HG03432 (cell line): ENCODE measurements at regions not wholly inside any gene's neighbourhood (a gene's known extent, or its start where the extent isn't known, plus 50 kb on each side); places are given as distances from the start of the nearest gene placed in this dataset.
A peak's percentile ranks its signal among the peaks of the same experiment; 100 is the strongest.
"Not testable (repeated sequence)": the region's sequence is repeated elsewhere in the genome, so short reads cannot be mapped to it uniquely, and the experiment has no call there.

ENCODE experiments used
- ATAC-seq: cut with Tn5 transposase; IDR thresholded peaks from one replicate; pipeline ENCODE4 v1.9.1; 2021; ENCODE audit warnings: mild to moderate bottlenecking, moderate library complexity; ENCODE audit not compliant: unreplicated experiment

DNA sequence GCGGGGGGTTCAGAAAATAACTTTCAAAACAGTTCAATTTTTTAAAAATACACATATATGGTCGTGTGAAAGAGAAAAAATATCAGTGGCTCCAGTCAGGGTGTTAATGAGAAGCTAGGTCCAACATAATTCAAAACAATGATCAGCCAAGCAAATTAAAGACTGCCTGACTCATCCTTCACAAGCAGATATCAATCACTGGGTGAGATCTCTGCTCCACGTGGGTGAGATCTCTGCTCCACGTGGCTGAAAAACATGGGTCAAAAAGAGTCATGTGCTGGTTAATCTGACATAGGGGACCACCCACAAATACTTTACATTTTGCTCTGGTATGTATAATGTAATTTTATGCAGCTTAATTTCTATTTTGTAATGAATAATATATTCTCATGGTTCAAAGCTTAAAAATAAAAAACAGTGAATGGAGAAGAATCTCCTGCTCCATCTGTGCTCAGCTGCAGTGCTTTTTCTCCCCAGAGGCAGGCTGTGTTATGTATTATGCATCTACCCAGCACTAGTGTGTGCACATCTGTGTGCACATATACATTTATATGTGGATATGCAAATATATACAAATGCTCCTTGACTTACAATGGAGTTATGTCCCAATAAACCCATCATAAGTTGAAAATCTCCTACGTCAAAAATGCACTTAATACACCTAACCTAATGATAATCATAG, 93.1 kb upstream of the S1PR3 start:
- no peak for ATAC-seq

DNA sequence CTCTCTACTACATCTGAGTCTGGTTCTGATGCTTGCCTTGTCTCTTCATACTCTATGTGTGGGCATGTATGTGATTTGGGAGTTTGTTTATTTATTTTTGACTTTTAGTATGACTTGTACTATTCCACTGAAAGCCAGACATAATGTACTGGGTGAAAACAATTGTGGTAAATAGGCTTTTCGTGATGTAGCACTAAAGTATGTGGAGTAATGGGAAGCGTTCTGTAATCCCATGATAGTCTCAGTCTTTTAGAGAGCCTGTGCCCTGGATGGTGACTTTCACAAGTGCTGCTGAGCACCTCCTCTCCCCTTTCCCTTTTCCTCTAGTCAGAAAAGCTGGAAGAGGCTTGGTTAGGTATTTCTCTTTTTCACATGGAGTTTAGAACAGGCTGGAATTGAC, 85.8 kb upstream of the S1PR3 start:
- no peak for ATAC-seq

DNA sequence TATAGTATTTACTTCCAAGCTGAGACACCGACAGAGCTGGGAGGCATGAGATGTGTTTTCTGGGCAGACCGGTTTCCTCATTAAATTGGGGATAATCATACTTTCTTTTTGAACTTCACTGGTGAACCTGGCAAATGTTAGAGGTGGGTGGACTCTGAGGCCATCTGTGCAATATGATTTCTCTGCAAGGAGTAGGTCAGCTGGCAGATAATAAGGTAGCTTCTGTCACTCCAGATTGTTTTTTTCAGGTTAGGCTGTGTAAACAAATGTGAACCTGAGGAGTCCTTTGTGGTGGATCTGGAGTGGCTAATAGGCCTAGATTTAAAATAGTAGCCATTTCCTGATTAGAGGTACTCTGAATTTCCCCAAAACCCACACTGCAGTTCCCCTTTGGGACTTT, 75.4 kb upstream of the S1PR3 start:
- no peak for ATAC-seq

DNA sequence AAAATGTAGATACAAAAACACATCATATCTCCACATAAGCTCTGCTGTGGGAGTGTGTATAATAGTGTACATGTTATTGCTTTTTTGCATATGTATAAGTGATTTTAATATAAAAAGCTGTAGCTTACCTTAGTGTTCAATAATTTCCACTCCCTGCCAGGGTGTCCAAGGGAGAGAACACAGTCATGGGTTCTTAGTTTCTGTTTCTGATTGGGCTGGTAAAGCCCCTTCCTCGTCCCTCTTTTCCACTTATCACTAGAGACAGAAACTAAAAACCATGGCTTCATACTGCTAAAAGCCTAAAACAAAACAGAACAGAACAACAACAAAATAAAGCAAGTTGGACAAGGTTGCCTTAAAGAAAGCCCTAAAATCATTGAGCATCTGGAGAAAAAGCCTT, 74.4 kb upstream of the S1PR3 start:
- ATAC-seq, result no peak

DNA sequence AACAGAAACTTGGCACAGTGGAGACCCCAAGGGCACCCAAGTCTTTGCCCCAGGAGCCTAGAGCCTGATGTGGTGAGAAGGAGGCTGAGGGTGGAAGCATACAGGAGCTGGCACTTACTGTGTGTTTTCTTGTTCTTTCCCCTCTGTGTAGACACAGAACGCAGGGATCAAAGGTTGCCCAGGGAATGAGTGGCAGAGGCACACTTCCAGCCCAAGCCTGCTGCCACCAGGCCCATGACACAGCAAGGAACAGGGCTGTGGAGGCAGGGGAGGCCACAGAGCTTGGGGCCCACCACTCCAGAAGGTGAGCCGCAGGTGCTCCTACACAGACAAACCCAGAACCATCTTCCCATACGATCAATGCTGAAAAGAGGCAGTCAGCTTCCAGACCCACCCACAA, 73.9 kb upstream of the S1PR3 start:
- no peak for ATAC-seq

DNA sequence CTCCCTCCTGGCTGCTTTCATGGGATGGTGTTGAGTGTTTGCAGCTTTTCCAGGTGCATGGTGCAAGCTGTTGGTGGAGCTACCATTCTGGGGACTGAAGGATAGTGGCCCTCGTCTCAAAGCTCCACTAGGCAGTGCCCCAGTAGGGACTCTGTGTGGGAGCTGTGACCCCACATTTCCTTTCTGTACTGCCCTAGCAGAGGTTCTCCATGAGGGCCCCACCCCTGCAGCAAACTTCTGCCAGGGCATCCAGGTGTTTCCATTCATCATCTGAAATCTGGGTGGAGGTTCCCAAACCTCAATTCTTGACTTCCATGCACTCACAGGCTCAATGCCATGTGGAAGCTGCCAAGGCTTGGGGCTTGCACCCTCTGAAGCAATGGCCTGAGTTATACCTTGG, 72.7 kb upstream of the S1PR3 start:
- ATAC-seq, result not testable (repeated sequence)

DNA sequence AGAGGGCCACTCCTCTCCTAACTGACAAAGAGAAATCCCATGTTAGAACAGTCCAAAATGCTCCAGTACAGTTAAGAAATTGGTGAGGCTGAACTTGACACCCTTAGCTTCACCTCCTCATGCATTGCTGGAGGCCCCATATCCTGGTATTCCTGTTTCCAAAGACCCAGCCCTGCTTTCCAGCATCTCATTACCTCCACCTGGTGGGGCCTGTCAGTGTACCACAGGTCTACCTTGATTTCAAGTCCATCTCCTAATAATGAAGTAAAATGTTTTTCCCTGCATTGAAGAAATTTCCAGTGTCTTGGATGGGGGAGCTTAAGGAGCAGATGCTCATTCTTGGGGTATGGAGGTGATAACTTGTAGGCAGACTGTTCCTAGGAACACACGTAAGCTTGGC, 70.6 kb upstream of the S1PR3 start:
- ATAC-seq, result no peak

DNA sequence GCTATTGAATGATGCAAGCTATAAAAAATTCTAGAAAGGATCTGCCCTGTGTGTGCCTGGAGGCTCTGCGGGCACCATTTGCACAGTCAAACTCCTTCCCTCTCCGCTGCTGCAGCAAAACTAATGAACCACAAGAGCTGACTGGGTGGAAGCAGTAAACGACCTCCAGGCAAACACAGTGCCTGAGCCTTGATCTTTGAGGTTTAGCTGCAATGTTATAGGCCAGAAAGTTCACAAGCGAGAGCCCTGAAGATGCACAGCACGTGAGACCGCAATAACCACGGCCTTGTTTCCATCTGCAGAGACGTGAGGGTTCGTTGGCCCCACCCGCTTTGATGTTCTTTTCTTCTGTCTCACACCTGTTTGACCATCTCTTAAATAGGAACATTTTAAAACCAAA, 69.2 kb upstream of the S1PR3 start:
- peak; percentile 66 for ATAC-seq

DNA sequence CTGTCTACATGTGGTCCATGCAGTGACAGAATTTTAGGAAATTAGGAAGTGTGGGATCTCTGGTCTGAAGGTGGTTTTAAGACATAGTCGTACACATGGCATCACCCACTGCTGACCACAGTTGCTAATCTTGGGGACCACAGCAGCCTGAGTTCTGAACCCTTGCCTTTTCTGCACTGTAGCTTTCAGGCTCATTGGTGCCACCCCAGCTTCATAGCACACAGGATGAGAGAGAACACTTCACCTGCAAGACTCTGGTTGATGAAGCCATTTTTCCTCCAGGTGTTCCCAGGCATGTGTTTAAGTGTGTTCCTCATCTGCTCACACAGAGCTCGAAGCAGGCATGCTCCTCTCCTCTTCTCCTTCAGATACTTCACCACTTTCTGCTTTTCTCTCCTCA, 68.2 kb upstream of the S1PR3 start:
- ATAC-seq, result no peak

DNA sequence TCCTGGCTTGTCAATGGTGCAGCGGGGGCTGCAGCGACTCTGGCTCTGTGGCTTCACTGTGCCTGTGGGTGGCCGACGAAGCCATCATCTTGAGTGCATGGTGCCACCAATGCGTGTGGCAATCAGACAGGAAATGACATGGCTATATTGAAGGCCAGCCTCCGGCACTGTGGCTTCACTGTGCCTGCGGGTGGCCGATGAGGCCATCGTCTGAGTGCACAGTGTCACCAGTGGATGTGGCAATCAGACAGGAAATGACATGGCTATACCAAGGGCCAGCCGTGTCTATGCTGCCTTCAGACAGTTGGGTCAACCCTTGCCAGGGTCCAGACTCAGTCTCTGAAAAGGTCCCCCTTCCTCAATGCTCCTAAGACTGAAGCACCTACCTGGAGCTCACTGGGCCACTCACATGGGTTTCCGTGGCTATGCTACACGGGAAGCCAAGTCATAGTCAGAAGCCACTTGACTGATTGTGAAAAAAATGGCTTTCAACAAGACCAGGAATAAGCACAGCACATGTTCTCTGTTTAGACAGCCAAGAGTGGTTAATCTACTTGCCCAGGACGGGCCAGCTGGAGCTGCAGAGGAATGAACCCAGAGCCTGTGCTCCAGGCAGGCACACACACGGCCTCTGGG, 67.5 kb upstream of the S1PR3 start:
- no peak for ATAC-seq

DNA sequence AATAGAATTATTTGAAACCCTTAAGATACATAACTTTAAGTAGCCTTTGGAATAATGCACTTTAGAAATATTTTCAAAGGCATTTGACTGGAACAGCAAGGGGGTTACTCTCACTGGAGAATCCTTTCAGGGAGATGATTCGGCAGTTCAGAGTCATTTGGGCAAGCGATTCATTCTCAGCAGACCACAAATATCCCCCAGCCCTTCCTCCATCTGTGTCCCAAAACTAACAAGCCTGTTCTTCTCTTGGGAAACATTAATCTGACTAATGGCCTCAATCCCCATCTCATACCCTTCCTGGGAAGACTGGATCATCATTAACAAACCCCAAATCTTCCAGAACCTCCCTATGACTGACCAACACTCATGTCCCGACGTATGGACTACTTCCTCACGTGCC, 65.8 kb upstream of the S1PR3 start:
- ATAC-seq, result no peak

DNA sequence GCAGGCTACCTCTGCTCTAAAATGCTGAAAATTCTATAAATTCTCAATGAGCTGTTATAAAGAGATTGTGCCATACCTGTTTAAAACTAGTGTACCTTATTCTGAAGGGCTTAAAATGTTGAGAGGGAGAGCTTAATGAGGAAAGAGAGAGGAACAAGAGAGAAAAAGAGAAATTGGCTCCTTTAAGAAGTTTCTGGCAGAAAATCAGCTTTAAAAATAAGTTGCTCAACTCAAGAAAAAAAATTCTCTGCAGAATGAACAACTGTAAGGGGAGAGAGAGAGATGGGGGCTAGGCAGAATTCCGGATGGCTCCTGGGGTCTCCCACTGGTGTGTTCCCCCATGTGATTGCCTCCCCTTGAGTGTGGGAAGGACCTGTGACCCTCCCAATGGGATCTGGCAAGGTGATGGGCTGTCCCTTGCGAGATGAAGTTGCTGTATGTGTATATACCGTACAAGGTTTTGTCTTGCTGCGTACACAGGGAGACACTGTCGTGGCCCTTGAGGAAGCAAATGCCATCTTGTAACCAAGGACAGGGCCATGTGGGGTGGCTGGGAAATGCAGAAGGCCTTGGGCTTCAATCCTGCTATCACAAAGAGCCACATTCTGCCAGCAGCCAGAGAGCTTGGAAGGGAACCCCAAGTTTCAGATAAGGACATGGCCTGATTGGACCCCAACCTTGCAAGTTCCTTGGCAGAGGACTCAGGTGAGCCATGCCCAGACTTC, 64.3 kb upstream of the S1PR3 start:
- no peak for ATAC-seq

DNA sequence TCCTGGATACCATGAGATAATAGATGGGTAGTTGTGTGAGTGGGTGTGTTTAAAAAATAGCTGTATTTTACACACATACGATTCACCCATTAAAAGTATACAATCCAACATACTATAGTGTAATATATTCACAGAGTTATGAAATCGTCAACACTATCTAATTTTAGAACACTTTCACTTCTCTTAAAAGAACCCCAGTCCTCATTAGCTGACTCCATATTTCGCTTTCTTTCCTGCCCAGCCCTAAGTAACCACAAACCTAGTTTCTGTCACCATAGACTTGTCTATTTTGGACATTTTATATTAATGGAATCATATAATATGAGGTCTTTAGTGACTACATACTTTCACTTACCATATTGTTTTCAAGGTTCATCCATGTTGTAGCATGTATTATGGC, 63.8 kb upstream of the S1PR3 start:
- ATAC-seq, result peak; percentile 84

GRCh38 chr9:88930716-88931115, 60.6 kb upstream of the S1PR3 start:
- no peak for ATAC-seq

DNA sequence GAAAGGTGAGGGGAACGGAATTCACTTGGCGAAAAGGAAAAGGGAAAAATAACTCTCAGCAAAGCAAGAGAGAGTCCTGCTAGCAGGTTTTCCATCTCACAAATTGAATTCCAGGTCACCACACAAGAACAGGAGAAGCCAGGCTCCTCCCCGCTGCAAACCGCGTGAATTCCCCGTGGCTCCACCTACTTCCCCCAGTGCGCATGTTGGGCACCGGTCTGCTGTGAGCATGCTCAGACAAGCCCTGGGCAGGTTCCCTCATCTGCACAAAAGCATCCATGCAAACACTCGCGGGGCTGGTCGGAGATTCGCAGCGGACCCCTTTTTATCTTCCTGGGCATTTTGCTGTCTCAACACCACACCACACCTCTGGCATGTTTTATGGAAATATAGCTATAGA, 58.5 kb upstream of the S1PR3 start:
- ATAC-seq, result no peak

GRCh38 chr9:88933607-88934379, 57.5 kb upstream of the S1PR3 start:
- no peak for ATAC-seq

GRCh38 chr9:88934876-88935535, 56.3 kb upstream of the S1PR3 start:
- ATAC-seq, result no peak

- no peak for ATAC-seq
Observed at GRCh38 chr9:88936132-88936531, 55.1 kb upstream of the S1PR3 start.

GRCh38 chr9:88936668-88937067, 54.6 kb upstream of the S1PR3 start:
- no peak for ATAC-seq

DNA sequence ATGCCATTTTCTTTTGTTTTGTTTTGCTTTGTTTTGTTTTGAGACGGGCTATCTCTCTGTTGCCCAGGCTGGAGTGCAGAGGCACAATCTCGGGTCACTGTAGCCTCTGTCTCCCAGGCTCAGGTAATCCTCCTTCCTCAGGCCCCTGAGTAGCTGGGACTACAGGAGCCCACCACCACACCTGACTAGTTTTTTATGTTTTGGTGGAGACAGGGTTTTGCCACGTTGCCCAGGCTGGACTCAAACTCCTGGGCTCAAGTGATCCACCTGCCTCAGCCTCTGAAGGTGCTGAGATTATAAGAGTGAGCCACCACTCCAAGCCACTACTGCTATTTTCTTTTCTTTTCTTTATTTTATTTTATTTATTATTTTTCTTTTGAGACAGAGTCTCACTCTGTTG, 54.0 kb upstream of the S1PR3 start:
- ATAC-seq, result no peak

GRCh38 chr9:88938189-88938588, 53.1 kb upstream of the S1PR3 start:
- no peak for ATAC-seq
